Neural progenitor cell (in vitro differentiated cells): ENCODE measurements at regions not wholly inside any gene's neighbourhood (a gene's known extent, or its start where the extent isn't known, plus 50 kb on each side); places are given as distances from the start of the nearest gene placed in this dataset.

Source experiments
- DNase-seq: peaks from one replicate; pipeline ENCODE4 v3.0.0-alpha.2; 2016; ENCODE audit warnings: low spot score
- H2AFZ ChIP-seq: fragments of 200-600 bp; sonication (generic); replicated peaks from 2 replicates; pipeline ENCODE4 v1.6.1; 2016; ENCODE audit warnings: antibody characterized with exemption
- H3F3A ChIP-seq: fragments of 200-600 bp; sonication (generic); 2 replicates; pipeline ENCODE4 v1.6.1; 2016; ENCODE audit warnings: antibody characterized with exemption, low read depth
- H3K27ac ChIP-seq: fragments of 200-600 bp; sonication (generic); 2 replicates; pipeline ENCODE4 v1.5.1; 2016; ENCODE audit warnings: mild to moderate bottlenecking
- H3K27me3 ChIP-seq: fragments of 200-600 bp; sonication (generic); 2 replicates; pipeline ENCODE4 v1.6.1; 2016; ENCODE audit warnings: mild to moderate bottlenecking, moderate library complexity
- H3K36me3 ChIP-seq: fragments of 200-600 bp; sonication (generic); 2 replicates; pipeline ENCODE4 v1.5.1; 2016
- H3K4me1 ChIP-seq: fragments of 200-600 bp; sonication (generic); 2 replicates; pipeline ENCODE4 v1.6.1; 2016; ENCODE audit warnings: mixed run types
- H3K4me2 ChIP-seq: fragments of 200-600 bp; sonication (generic); 2 replicates; pipeline ENCODE4 v1.6.1; 2016
- H3K4me3 ChIP-seq: fragments of 200-600 bp; sonication (generic); 2 replicates; pipeline ENCODE4 v1.5.1; 2016
- H3K79me2 ChIP-seq: fragments of 200-600 bp; sonication (generic); 2 replicates; pipeline ENCODE4 v1.6.1; 2016; ENCODE audit warnings: low read depth
- H3K9ac ChIP-seq: fragments of 200-600 bp; sonication (generic); 2 replicates; pipeline ENCODE4 v1.6.1; 2016
- H3K9me3 ChIP-seq: fragments of 200-600 bp; sonication (generic); 2 replicates; pipeline ENCODE4 v1.5.1; 2016; ENCODE audit warnings: low read depth
- H4K20me1 ChIP-seq: fragments of 200-600 bp; sonication (generic); 2 replicates; pipeline ENCODE4 v1.6.1; 2016; ENCODE audit warnings: low read depth
- H3K27ac Mint-ChIP-seq: 3 replicates; pipeline ENCODE4 v1.8.0; 2021; ENCODE audit warnings: mixed read lengths
- H3K27me3 Mint-ChIP-seq: 2 replicates; pipeline ENCODE4 v1.8.0; 2022; ENCODE audit warnings: low read depth, mild to moderate bottlenecking, inconsistent platforms, moderate library complexity, mixed read lengths; ENCODE audit not compliant: insufficient read depth
- H3K36me3 Mint-ChIP-seq: 3 replicates; pipeline ENCODE4 v1.8.0; 2021; ENCODE audit warnings: mixed read lengths
- H3K4me1 Mint-ChIP-seq: 3 replicates; pipeline ENCODE4 v1.8.0; 2021; ENCODE audit warnings: mixed read lengths
- H3K4me3 Mint-ChIP-seq: 3 replicates; pipeline ENCODE4 v1.8.0; 2021; ENCODE audit warnings: mild to moderate bottlenecking, moderate library complexity, mixed read lengths
- H3K9me3 Mint-ChIP-seq: 3 replicates; pipeline ENCODE4 v1.8.0; 2020; ENCODE audit warnings: mixed read lengths
- CTCF ChIP-seq: fragments of 200-600 bp; sonication (generic); IDR thresholded peaks from 2 replicates; pipeline ENCODE4 v1.5.1; 2017; ENCODE audit warnings: antibody characterized with exemption, mild to moderate bottlenecking
- EZH2 ChIP-seq: fragments of 200-600 bp; sonication (generic); IDR thresholded peaks from 2 replicates; pipeline ENCODE4 v1.6.1; 2017; ENCODE audit warnings: antibody characterized with exemption, mild to moderate bottlenecking, moderate library complexity
- EZH2phosphoT487 ChIP-seq: fragments of 200-600 bp; sonication (generic); IDR thresholded peaks from 2 replicates; pipeline ENCODE4 v1.6.1; 2017; ENCODE audit warnings: antibody characterized with exemption

GRCh38 chr5:98594098-98594497, 179.4 kb upstream of the RGMB start:
- H2AFZ ChIP-seq = no peak overlapping the region
- H3K4me3 ChIP-seq = no peak overlapping the region
- no peak for DNase-seq
- no peaks in the 10 kb centered on the region for H3K9me3 ChIP-seq
- H4K20me1 ChIP-seq = no peaks in the 10 kb centered on the region
- no peak for TF ChIP-seq EZH2
- TF ChIP-seq EZH2phosphoT487 = no peak
- TF ChIP-seq CTCF = no peak
- H3K4me3 Mint-ChIP-seq = no peak overlapping the region
- H3K27me3 ChIP-seq = no peaks in the 10 kb centered on the region
- no peak overlapping the region for H3K9ac ChIP-seq
- H3K36me3 Mint-ChIP-seq = no peaks in the 10 kb centered on the region
- H3K4me2 ChIP-seq = no peak overlapping the region
- no peaks in the 10 kb centered on the region for H3K27me3 Mint-ChIP-seq
- no peak overlapping the region for H3K27ac Mint-ChIP-seq
- no peaks in the 10 kb centered on the region for H3K79me2 ChIP-seq
- no peak overlapping the region for H3K27ac ChIP-seq
- peaks cover 12% of the 10 kb centered on the region for H3K9me3 Mint-ChIP-seq
- H3K36me3 ChIP-seq = no peaks in the 10 kb centered on the region
- H3K4me1 Mint-ChIP-seq = peaks cover 2% of the 10 kb centered on the region
- no peaks in the 10 kb centered on the region for H3K4me1 ChIP-seq
- no peaks in the 10 kb centered on the region for H3F3A ChIP-seq

GRCh38 chr5:98599016-98599415, 174.4 kb upstream of the RGMB start:
- H3K27me3 ChIP-seq = no peaks in the 10 kb centered on the region
- H3K4me2 ChIP-seq = no peak overlapping the region
- H4K20me1 ChIP-seq = no peaks in the 10 kb centered on the region
- no peaks in the 10 kb centered on the region for H3K9me3 ChIP-seq
- Mint-ChIP-seq H3K4me3 (no peak overlapping the region), H3K27ac (no peak overlapping the region), H3K4me1 (peaks cover 1% of the 10 kb centered on the region), H3K9me3 (peaks cover 36% of the 10 kb centered on the region), H3K27me3 (peaks cover 2% of the 10 kb centered on the region), H3K36me3 (peaks cover 2% of the 10 kb centered on the region)
- H3K79me2 ChIP-seq = no peaks in the 10 kb centered on the region
- H3K4me1 ChIP-seq = no peaks in the 10 kb centered on the region
- no peaks in the 10 kb centered on the region for H3K36me3 ChIP-seq
- H3K9ac ChIP-seq = no peak overlapping the region
- no peak overlapping the region for H3K4me3 ChIP-seq
- H2AFZ ChIP-seq = no peak overlapping the region
- H3K27ac ChIP-seq = no peak overlapping the region
- TF ChIP-seq EZH2phosphoT487 = no peak
- H3F3A ChIP-seq = no peaks in the 10 kb centered on the region
- DNase-seq = no peak

- H3K4me1 Mint-ChIP-seq = peaks cover 25% of the 10 kb centered on the region
Measured at GRCh38 chr5:98602534-98603112, 170.8 kb upstream of the RGMB start.

More at GRCh38 chr5:98602534-98603112, 170.8 kb upstream of the RGMB start:
- no peaks in the 10 kb centered on the region for H3F3A ChIP-seq
- H3K79me2 ChIP-seq = no peaks in the 10 kb centered on the region
- H3K4me2 ChIP-seq = no peak overlapping the region
- H3K36me3 Mint-ChIP-seq = peaks cover 2% of the 10 kb centered on the region
- DNase-seq = no peak
- H3K27me3 Mint-ChIP-seq = peaks cover 2% of the 10 kb centered on the region
- no peak overlapping the region for H3K4me3 ChIP-seq
- no peaks in the 10 kb centered on the region for H3K36me3 ChIP-seq
- H3K27ac Mint-ChIP-seq = no peak overlapping the region
- no peaks in the 10 kb centered on the region for H4K20me1 ChIP-seq
- no peaks in the 10 kb centered on the region for H3K9me3 ChIP-seq
- no peaks in the 10 kb centered on the region for H3K27me3 ChIP-seq
- H3K4me3 Mint-ChIP-seq = no peak overlapping the region
- peaks cover 14% of the 10 kb centered on the region for H3K4me1 ChIP-seq
- peaks cover 34% of the 10 kb centered on the region for H3K9me3 Mint-ChIP-seq
- TF ChIP-seq CTCF (no peak), EZH2 (no peak), EZH2phosphoT487 (no peak)
- H3K27ac ChIP-seq = no peak overlapping the region
- no peak overlapping the region for H3K9ac ChIP-seq
- no peak overlapping the region for H2AFZ ChIP-seq
